Pons (tissue), 1 donor: ENCODE measurements at regions not wholly inside any gene's neighbourhood (a gene's known extent, or its start where the extent isn't known, plus 50 kb on each side); places are given as distances from the start of the nearest gene placed in this dataset.
"Not testable (repeated sequence)": the region's sequence is repeated elsewhere in the genome, so short reads cannot be mapped to it uniquely, and the experiment has no call there.

ENCODE experiments used
- DNase-seq: peaks from one replicate; pipeline ENCODE4 v3.0.0-alpha.2; 2016; ENCODE audit warnings: low spot score

GRCh38 chr18:41899535-41899934 is 55.5 kb upstream of the PIK3C3 start:
- DNase-seq: no peak

GRCh38 chr18:41893432-41893831 is 61.6 kb upstream of the PIK3C3 start:
- DNase-seq: no peak

- no peak for DNase-seq
These were observed 67.9 kb upstream of the PIK3C3 start for GRCh38 chr18:41887100-41887499.

GRCh38 chr18:41886126-41886807 is 68.8 kb upstream of the PIK3C3 start:
- DNase-seq: no peak

- no peak for DNase-seq
These were observed 73.7 kb upstream of the PIK3C3 start for GRCh38 chr18:41881285-41881684.

GRCh38 chr18:41879256-41879655 is 75.8 kb upstream of the PIK3C3 start:
- DNase-seq: no peak

GRCh38 chr18:41875094-41875780 is 79.8 kb upstream of the PIK3C3 start:
- DNase-seq: no peak

GRCh38 chr18:41873730-41874129 is 81.3 kb upstream of the PIK3C3 start:
- no peak for DNase-seq

- DNase-seq: no peak
These were observed 82.8 kb upstream of the PIK3C3 start for GRCh38 chr18:41872206-41872605.

GRCh38 chr18:41871229-41872000 is 83.6 kb upstream of the PIK3C3 start:
- no peak for DNase-seq

GRCh38 chr18:41870817-41871216 is 84.2 kb upstream of the PIK3C3 start:
- DNase-seq: no peak

- DNase-seq: no peak
These were observed 84.8 kb upstream of the PIK3C3 start for GRCh38 chr18:41870191-41870590.

- DNase-seq: not testable (repeated sequence)
These were observed 89.2 kb upstream of the PIK3C3 start for GRCh38 chr18:41865796-41866195.

GRCh38 chr18:41864216-41864615 is 90.8 kb upstream of the PIK3C3 start:
- peak; percentile 56 for DNase-seq

- DNase-seq: no peak
These were observed 92.1 kb upstream of the PIK3C3 start for GRCh38 chr18:41862921-41863320.

GRCh38 chr18:41860987-41861386 is 94.0 kb upstream of the PIK3C3 start:
- DNase-seq: no peak

- DNase-seq: no peak
These were observed 96.1 kb upstream of the PIK3C3 start for GRCh38 chr18:41858761-41859555.

- no peak for DNase-seq
These were observed 101.8 kb upstream of the PIK3C3 start for GRCh38 chr18:41853280-41853679.

GRCh38 chr18:41850781-41851180 is 104.3 kb upstream of the PIK3C3 start:
- DNase-seq: peak; percentile 5

GRCh38 chr18:41849632-41850031 is 105.4 kb upstream of the PIK3C3 start:
- DNase-seq: no peak

GRCh38 chr18:41845563-41845962 is 109.5 kb upstream of the PIK3C3 start:
- no peak for DNase-seq

- DNase-seq: no peak
These were observed 112.1 kb upstream of the PIK3C3 start for GRCh38 chr18:41842886-41843285.
